Activated naive CD4-positive, alpha-beta T cell treated with anti-CD3 and anti-CD28 coated beads, Interleukin-2, amount 50 U/mL, for 24 hours (primary cell): ENCODE measurements at regions not wholly inside any gene's neighbourhood (a gene's known extent, or its start where the extent isn't known, plus 50 kb on each side); places are given as distances from the start of the nearest gene placed in this dataset.
"Not testable (repeated sequence)": the region's sequence is repeated elsewhere in the genome, so short reads cannot be mapped to it uniquely, and the experiment has no call there.

Source experiments
- H3K27ac Mint-ChIP-seq: one replicate; pipeline ENCODE4 v1.8.0; 2021; ENCODE audit warnings: mild to moderate bottlenecking, mixed read lengths
- H3K27me3 Mint-ChIP-seq: one replicate; pipeline ENCODE4 v1.8.0; 2021; ENCODE audit warnings: mixed read lengths
- H3K36me3 Mint-ChIP-seq: one replicate; pipeline ENCODE4 v1.8.0; 2021; ENCODE audit warnings: mixed read lengths
- H3K4me1 Mint-ChIP-seq: one replicate; pipeline ENCODE4 v1.8.0; 2021; ENCODE audit warnings: mixed read lengths
- H3K4me3 Mint-ChIP-seq: one replicate; pipeline ENCODE4 v1.8.0; 2021; ENCODE audit warnings: mild to moderate bottlenecking, mixed read lengths
- H3K9me3 Mint-ChIP-seq: one replicate; pipeline ENCODE4 v1.8.0; 2021; ENCODE audit warnings: mixed read lengths

DNA sequence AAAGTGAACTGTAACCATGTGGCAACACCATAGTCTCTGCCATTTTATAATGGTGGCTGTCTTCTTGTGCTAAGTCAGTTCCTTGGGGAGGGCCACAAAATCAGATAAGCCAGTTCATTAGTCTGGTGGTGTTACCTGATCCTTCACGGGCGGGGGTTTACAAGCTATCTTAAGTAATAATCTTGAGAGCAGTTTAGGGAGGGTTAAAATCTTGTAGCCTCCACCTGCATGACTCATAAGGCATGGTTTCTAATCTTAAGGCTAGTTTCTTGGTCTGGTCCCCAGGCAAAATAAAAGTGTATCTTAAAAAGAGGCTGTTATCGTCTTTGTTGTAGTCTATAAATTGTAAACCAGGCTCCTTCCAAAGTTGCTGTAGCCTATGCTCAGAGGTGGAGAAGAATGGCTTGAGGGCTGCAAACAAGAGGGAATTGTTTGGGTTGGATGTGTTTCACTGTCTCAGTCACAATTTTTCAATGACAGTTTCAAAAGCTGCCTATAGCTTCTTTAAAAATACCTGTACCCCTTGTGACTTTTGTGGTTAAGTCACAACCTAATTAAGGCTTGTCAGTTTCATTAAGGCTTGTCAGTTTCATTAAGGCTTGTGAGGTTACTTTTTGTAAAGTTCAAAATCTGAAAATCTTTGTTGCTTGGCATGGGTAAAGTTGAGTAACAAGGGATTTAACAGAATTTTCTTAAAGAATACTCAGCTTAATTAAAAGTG, 135.7 kb downstream of the RPS4Y2 start:
- Mint-ChIP-seq H3K9me3 (no peaks in the 10 kb centered on the region), H3K27ac (no peak overlapping the region), H3K4me1 (no peaks in the 10 kb centered on the region), H3K36me3 (no peaks in the 10 kb centered on the region), H3K27me3 (no peaks in the 10 kb centered on the region), H3K4me3 (no peak overlapping the region)

DNA sequence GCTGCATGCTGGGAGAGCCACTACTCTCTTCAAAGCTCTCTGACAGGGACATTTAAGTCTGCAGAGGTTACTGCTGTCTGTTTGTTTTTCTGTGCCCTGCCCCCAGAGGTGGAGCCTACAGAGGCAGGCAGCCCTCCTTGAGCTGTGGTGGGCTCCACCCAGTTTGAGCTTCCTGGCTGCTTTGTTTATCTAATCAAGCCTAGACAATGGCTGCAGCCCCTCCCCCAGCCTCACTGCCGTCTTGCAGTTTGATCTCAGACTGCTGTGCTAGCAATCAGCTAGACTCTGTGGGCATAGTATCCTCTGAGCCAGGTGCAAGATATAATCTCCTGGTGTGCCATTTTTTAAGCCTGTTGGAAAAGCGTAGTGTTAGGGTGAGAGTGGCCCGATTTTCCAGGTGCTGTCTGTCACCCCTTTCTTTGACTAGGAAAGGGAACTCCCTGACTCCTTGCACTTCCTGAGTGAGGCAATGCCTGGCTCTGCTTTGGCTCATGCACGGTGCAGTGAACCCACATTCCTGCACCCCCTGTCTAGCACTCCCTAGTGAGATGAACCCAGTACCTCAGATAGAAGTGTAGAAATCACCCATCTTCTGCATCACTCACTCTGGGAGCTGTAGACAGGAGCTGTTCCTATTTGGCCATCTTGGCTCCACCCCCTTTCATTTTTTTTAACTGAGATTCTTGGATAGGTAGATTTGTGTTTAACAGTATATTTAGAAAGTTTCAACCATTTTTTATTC, 169.6 kb downstream of the RPS4Y2 start:
- peaks cover 23% of the 10 kb centered on the region for H3K4me1 Mint-ChIP-seq
- H3K9me3 Mint-ChIP-seq, H3K27ac Mint-ChIP-seq, H3K27me3 Mint-ChIP-seq, H3K36me3 Mint-ChIP-seq: not testable (repeated sequence)
- H3K4me3 Mint-ChIP-seq: peak overlapping the region; percentile 6

DNA sequence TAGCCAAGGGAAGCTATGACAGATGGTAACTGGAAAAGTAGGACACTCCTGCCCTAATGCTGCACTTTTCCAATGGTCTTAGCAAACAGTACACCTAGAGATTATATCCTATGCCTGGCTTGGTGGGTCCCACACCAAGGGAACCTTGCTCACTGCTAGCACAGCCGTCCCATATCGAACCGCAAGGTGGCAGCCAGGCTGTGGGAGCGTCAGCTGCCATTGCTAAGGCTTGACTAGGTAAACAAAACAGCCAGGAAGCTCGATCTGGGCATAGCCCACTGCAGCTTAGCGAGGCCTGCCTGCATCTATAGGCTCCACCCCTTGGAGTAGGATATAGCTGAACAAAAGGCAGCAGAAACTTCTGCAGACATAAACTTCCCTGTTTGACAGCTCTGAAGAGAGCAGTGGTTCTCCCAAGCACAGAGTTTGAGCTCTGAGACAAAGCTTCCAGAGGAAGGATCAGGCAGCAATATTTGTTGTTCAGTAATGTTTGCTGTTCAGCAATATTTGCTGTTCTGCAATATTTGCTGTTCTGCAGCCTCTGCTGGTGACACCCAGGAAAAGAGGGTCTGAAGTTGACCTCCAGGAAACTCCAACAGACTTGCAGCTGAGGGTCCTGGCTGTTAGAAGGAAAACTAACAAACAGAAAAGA, 173.9 kb downstream of the RPS4Y2 start:
- H3K4me3 Mint-ChIP-seq: no peak overlapping the region
- H3K27me3 Mint-ChIP-seq: no peaks in the 10 kb centered on the region
- no peaks in the 10 kb centered on the region for H3K9me3 Mint-ChIP-seq
- H3K4me1 Mint-ChIP-seq: peaks cover 13% of the 10 kb centered on the region
- H3K27ac Mint-ChIP-seq: no peak overlapping the region
- H3K36me3 Mint-ChIP-seq: peaks cover 7% of the 10 kb centered on the region

DNA sequence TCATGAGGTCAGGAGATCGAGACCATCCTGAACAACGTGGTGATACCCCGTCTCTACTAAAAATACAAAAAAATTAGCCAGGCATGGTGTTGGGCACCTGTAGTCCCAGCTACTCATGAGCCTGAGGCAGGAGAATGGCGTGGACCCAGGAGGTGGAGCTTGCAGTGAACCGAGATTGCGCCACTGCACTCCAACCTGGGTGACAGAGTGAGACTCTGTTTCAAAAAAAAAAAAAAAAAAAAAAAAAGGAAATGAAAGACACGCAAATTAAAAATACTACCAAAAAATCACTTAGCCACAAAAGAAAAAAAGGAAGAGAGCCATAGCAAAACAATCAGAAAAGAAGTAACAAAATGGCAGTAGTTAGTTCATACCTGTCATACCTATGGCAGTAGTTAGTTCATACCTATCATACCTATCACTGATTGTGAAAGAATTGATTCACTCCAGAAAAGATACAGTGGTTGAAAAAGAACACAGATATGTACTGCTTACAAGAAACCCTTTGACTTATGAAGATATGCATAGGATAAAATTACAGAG, 180.9 kb downstream of the RPS4Y2 start:
- not testable (repeated sequence) for H3K9me3 Mint-ChIP-seq

DNA sequence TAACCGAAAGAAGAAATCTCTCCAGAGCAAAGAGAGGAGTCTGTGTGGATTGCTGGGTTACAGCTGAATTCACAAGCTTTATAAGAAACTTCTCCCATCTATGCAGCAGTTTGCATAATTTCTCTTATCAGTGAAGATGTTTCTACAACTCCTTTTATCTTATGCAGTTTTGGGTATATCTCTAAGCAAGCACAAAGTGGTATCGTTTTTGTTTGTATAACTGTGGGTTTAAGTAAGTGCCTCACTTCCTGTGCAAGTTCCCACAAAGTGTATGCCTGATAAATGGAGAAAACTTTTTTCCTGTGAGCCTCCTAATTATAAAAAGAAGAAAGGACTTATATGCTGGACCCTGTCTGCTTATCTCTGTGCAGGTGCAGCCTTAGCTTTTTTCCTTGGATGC, 205.6 kb downstream of the RPS4Y2 start:
- Mint-ChIP-seq H3K4me3 (peak overlapping the region; percentile 19), H3K36me3 (no peaks in the 10 kb centered on the region), H3K9me3 (no peaks in the 10 kb centered on the region), H3K27me3 (no peaks in the 10 kb centered on the region), H3K4me1 (peaks cover 33% of the 10 kb centered on the region), H3K27ac (no peak overlapping the region)

More for the DNA sequence above, 180.9 kb downstream of the RPS4Y2 start:
- not testable (repeated sequence) for H3K4me3 Mint-ChIP-seq, H3K4me1 Mint-ChIP-seq, H3K27ac Mint-ChIP-seq, H3K36me3 Mint-ChIP-seq, H3K27me3 Mint-ChIP-seq

DNA sequence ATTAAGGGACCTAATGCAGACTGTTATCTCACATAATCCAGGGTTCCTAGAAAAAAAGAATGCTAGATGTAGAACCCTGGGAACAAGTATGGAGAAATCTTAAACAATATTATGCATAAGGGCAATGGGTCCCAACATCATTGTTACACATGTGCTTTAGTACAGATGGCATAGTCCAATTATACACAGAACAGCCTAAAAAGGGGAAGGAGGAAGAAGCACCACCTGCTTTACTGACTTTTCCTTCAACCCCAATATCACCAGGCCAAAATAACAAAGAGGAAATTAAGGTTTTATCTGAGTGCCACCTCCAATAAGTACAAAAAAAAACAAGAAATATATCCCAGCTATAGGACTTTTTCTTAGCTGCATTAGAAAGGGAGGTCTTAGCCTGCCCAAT, 211.9 kb downstream of the RPS4Y2 start:
- no peaks in the 10 kb centered on the region for H3K9me3 Mint-ChIP-seq
- no peak overlapping the region for H3K4me3 Mint-ChIP-seq
- H3K4me1 Mint-ChIP-seq: peaks cover 5% of the 10 kb centered on the region
- H3K36me3 Mint-ChIP-seq: no peaks in the 10 kb centered on the region
- H3K27me3 Mint-ChIP-seq: no peaks in the 10 kb centered on the region
- no peak overlapping the region for H3K27ac Mint-ChIP-seq

DNA sequence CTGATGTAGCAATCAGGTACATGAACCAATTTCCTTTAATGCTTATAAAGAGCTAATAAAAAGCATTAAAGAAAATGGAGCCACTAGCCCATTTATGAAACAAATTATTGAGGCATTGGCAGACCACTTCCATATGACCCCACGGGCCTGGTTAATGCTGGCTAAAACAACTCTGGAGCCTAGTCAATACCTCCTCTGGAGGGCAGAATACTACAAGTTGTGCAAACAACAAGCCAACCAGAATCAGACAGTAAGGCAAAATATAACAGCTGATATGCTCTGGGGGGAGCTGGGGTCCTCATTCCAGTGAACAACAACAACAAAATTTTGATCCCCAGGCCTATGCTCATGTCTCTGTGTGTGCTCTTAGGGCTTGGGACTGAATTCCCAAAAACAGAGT, 212.3 kb downstream of the RPS4Y2 start:
- Mint-ChIP-seq H3K4me3 (no peak overlapping the region), H3K4me1 (peaks cover 3% of the 10 kb centered on the region), H3K36me3 (no peaks in the 10 kb centered on the region), H3K27me3 (no peaks in the 10 kb centered on the region), H3K9me3 (no peaks in the 10 kb centered on the region), H3K27ac (no peak overlapping the region)

DNA sequence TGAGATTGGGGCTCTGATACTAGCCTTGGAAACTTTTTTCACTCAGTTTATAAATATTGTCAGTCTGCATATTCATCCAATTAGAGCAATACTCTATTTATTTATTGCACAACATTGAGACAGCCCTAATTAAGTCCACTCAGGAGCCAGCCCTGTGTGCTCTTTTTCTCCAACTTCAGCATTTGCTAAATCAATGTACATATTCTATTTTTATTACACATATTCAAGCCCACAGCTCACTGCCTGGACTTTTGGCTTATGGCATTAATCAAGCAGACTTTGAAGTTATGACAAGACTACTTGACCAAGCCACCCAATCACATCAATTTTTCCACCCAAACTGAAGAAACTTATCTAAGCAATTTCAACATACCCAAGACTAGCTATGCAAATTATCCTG, 215.5 kb downstream of the RPS4Y2 start:
- Mint-ChIP-seq H3K36me3 (no peaks in the 10 kb centered on the region), H3K4me3 (no peak overlapping the region), H3K27me3 (no peaks in the 10 kb centered on the region), H3K9me3 (no peaks in the 10 kb centered on the region), H3K27ac (no peak overlapping the region), H3K4me1 (no peaks in the 10 kb centered on the region)

DNA sequence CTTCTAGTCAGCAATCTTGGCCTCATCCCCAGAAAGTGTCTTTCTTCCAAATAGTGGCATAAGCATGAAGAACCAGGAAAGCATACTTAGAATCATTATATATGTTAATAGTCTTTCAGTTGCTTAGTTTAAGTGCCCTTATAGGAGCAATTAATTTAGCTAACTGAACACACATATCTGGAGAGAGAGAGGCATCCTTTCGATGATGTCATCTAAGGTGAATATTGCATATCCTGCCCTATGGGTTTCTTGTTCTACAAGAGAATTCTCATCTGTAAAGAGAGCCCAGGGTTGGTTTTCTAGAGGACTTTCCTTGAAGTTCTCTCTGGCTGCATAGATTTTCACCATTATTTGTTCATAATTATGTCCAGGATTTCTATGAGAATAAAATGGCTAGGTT, 230.1 kb downstream of the RPS4Y2 start:
- peaks cover 20% of the 10 kb centered on the region for H3K4me1 Mint-ChIP-seq
- H3K9me3 Mint-ChIP-seq: no peaks in the 10 kb centered on the region
- H3K27me3 Mint-ChIP-seq: no peaks in the 10 kb centered on the region
- H3K27ac Mint-ChIP-seq: no peak overlapping the region
- peaks cover 2% of the 10 kb centered on the region for H3K36me3 Mint-ChIP-seq
- H3K4me3 Mint-ChIP-seq: no peak overlapping the region

DNA sequence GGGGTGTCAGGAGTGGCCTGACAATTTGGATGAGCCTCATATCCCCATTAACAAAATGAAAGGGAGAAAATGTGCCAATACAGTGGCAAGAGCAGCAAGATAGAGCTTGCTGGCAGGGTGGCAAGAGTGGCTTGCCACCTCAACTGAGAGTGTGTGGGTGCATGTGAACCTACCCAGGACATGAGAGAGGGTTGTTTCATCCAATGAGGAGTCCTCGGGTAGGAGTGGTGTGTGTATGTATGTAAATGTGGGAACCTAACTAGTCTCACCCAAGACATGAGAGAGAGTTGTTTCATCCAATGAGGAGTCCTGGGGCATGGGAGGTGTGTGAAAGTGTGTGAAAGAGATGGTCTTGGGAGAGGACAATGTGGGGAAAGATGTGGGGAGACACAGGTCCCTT, 234.2 kb downstream of the RPS4Y2 start:
- Mint-ChIP-seq H3K27me3 (no peaks in the 10 kb centered on the region), H3K9me3 (no peaks in the 10 kb centered on the region), H3K27ac (peak overlapping the region; percentile 51), H3K36me3 (peaks cover 2% of the 10 kb centered on the region), H3K4me3 (peak overlapping the region; percentile 79), H3K4me1 (peaks cover 29% of the 10 kb centered on the region)

DNA sequence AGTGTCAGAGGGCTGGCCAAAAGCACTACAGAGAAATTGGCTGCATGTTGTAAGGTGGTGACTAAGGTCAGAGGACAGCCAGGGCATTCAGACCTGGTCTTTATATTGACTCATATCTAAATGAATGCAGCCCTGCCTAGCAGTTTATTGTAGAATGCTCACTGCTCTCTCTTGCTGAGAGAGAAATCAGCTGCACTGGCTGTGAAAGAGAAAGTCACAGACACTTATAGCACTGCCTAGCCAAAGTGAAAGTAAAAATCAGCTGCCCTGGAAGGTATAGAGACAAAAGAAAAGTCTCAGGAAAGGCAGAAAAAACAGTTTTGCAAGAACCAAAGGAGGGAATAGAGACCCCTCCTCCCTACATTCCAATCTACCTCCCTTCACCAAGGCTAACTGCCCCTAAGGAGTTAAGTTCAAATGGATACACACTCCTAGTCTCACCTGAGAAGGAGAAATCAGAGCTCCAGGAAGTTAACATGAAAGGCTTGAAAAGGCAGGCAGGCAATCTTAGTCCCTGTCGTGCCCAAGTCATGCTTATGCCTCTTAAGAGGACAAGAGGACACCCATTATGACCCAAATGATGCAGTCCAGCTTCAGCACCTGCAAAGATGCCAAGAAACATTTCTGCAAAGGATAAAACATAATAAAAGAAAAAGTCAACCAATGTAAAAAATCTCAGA, 235.1 kb downstream of the RPS4Y2 start:
- no peak overlapping the region for H3K27ac Mint-ChIP-seq
- H3K4me3 Mint-ChIP-seq: peak overlapping the region; percentile 79
- no peaks in the 10 kb centered on the region for H3K9me3 Mint-ChIP-seq
- no peaks in the 10 kb centered on the region for H3K27me3 Mint-ChIP-seq
- peaks cover 2% of the 10 kb centered on the region for H3K36me3 Mint-ChIP-seq
- H3K4me1 Mint-ChIP-seq: peaks cover 29% of the 10 kb centered on the region

DNA sequence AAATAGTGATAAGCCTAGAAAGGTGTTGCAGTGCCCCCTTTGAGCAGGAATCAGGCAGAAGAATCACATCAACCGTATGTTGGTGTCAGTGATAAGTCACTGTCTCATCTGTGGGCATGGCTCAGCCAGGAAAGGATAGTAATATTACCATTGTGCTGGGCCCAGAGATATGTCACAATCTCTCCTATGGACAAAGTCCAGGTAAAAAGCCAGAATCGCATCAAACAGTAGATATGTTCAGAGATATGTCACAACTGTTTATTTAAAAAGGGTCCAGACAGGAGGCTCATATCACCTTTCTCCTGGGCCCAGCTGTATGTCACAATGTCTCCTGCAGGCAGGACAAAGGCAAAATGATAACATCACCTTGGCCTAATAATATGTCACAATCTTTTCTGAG, 241.4 kb downstream of the RPS4Y2 start:
- H3K4me3 Mint-ChIP-seq: no peak overlapping the region
- no peaks in the 10 kb centered on the region for H3K36me3 Mint-ChIP-seq
- H3K27ac Mint-ChIP-seq: peak overlapping the region; percentile 88
- H3K4me1 Mint-ChIP-seq: peaks cover 24% of the 10 kb centered on the region
- no peaks in the 10 kb centered on the region for H3K27me3 Mint-ChIP-seq
- no peaks in the 10 kb centered on the region for H3K9me3 Mint-ChIP-seq

DNA sequence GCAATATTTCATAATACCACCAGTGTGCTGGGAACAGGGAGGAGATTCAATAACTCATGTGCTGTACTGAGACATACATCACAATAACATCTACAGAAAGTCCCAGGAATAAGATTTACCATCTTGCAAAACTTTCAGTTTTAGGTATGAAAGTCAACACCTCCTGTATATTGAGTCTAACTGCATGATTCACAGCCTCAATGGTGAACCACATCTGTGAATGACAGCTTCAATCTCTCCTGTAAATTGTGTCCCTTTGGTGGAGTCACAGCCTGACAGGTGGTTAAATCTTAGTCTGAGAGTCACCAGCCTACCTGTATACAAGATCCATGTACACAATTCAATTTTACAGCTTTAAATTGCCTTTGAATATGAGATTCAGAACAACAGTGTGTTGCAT, 242.1 kb downstream of the RPS4Y2 start:
- Mint-ChIP-seq H3K27ac (peak overlapping the region; percentile 88), H3K4me1 (peaks cover 30% of the 10 kb centered on the region), H3K27me3 (no peaks in the 10 kb centered on the region), H3K9me3 (no peaks in the 10 kb centered on the region), H3K4me3 (no peak overlapping the region), H3K36me3 (no peaks in the 10 kb centered on the region)

DNA sequence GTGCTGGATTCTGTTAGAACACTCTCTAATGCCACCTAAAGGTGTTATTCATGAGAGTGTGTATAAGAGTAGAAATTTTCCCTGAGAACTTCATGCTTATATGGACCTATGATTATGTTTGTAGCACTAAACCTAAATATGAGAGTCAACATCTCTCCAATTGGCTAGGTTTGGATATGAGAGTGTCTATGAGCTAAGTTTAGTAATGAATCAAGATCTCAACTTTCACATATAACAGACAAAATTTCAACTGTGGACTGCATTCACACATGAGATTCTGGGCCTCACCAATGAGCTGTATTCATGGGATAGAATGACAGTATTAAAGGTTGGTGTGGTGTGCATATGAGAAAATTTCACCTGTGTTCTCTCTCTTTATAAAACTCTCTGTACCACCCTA, 242.6 kb downstream of the RPS4Y2 start:
- Mint-ChIP-seq H3K27me3 (no peaks in the 10 kb centered on the region), H3K9me3 (no peaks in the 10 kb centered on the region), H3K4me1 (peaks cover 35% of the 10 kb centered on the region), H3K36me3 (no peaks in the 10 kb centered on the region), H3K4me3 (no peak overlapping the region), H3K27ac (peak overlapping the region; percentile 18)

DNA sequence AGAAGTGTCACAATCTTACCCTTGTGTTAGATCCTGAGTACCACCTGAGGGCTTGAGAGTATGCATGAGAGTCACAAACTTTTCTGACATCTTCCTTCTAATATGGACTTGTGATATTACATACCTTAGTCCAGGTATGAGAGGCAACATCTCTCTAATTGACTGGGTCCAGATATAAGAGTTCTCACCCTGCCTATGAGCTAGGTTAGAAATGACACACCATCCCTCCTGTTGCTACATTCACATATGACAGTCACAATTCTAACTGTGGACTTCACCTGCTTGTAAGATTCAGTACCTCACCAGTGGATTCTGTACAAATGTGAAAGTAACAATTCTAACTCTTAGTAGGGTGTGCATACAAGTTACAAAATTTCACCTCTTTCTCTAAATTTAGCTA, 245.2 kb downstream of the RPS4Y2 start:
- peaks cover 37% of the 10 kb centered on the region for H3K4me1 Mint-ChIP-seq

More for the DNA sequence above, 245.2 kb downstream of the RPS4Y2 start:
- Mint-ChIP-seq H3K4me3 (no peak overlapping the region), H3K36me3 (no peaks in the 10 kb centered on the region), H3K9me3 (no peaks in the 10 kb centered on the region), H3K27ac (peak overlapping the region; percentile 35), H3K27me3 (no peaks in the 10 kb centered on the region)
